HG03565 (cell line): ENCODE measurements at regions not wholly inside any gene's neighbourhood (a gene's known extent, or its start where the extent isn't known, plus 50 kb on each side); places are given as distances from the start of the nearest gene placed in this dataset.

Experiments used
- ATAC-seq: cut with Tn5 transposase; IDR thresholded peaks from one replicate; pipeline ENCODE4 v1.9.1; 2021; ENCODE audit warnings: mild to moderate bottlenecking, moderate library complexity; ENCODE audit not compliant: unreplicated experiment

DNA sequence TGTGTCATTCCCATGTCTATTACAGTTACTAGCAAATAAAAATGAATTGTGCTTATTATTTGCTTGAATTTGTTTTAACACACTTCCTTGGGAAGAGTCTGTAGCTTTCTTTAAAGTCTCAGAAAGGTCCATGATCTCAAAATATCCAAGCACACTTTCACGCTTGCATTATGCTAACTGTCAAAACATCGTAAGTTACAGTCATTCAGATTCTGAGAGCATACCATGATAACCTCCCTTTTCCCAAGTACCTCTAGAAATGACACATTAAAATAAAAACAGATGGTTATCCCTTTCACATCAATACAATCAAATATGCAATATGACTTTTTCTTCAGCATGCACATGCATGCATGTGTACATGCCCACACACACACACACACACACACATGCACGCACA is 1044.4 kb upstream of the MAP3K7 start:
- ATAC-seq: no peak

DNA sequence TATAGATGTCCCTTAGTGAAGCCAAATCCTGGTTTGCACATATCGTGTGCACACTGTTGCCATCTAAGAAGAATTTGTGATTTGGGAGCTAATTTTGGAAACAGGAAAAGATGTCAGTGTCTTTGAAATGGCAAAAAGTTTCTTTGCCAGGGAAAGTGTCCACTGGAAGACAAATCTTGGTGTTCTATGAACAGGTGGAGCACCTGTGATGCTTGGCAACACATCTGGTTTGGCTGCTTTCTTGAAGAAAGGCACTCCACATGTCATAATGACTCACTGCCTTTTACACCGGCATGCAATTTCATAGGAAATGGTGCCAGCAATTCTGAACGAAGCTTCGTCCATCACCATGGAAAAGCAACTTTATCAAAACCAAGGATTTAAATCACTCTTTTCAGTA is 1040.0 kb upstream of the MAP3K7 start:
- no peak for ATAC-seq

DNA sequence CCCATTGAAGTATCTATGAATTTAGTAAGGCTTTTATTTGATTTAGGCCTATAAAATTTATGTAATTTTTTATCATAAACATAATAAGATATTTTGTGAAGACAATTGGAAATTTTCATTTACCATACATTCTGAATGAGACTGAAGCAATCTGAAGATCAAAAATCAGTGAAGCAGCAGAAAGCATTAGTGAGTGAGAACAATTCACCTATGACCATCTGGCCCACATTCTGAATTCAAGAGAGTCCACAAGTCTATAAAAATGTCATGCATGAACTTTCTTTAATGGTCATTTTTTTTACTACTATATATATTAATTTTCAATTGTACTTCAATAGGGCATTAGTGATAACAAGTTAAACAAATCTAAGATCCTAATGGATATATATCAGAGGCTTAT is 1026.6 kb upstream of the MAP3K7 start:
- ATAC-seq: no peak

DNA sequence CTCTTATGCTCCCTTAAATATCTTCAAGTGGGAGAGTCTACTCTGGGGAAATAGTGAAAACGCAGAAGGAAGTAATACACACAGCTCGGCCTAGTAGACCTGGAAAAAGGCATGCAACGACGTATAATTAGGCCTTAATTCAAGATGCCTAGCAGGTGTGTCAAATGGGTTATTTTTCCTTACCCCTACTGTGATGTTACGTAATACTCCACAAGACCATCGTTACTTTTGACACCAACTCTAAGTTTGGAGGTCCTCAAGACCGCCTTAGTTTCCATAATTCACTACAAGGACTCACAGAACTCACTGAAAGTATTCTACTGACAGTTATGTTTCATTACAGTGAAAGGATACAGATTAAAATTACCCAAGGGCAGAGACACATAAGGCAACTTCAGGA is 1024.3 kb upstream of the MAP3K7 start:
- no peak for ATAC-seq

DNA sequence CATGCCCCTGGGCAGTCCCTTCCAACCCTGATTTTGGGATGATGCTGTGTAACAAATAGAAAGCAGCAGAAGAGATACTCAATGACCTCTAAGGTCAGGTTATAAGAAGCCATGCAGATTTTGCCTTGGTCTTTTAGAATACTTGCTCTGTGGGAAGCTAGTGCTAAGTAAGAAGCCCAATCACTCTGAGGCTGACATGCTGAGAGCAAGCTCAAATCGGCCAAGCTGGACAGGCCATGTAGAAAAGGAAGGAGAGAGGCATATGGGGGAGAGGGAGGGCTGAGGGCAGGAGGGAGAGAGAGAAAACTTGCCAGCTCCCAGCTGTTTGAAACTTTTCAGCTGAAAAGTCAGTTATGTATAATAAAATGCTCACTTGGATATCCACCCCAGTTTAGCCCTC is 1021.6 kb upstream of the MAP3K7 start:
- no peak for ATAC-seq

DNA sequence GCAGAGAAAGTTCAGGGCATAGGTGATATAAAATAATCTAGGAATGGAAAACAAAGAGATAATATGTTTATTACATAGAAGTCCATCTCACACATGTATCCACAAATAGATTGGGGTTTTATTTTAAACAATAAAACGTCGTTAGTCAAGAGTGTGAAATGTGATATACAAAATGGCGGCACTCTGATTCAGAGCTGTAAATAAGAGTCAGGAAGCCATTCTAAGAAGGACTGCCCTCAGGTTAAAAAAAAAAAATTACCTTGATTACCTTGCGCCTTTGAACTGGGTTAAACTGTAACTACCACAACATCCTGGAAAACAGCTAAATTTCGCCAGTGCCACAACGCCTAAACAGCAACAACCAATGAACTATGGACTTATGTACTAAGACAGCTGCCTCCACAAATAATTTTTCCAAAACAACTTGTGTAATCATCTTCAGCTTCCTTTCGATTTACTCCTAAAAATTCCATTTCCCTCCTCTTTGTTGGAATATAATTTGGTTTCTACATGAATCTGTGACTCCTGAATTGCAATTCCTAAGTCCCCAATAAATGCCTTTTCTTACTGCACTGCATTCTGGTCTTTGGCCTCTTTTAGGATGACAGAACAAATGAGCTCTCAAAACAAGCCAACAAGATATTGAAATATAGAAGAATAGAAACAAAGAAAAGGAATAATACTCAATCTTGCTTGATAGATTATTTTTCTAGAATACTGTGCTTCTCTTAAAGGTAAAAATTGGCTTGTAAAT is 1019.5 kb upstream of the MAP3K7 start:
- ATAC-seq: no peak

DNA sequence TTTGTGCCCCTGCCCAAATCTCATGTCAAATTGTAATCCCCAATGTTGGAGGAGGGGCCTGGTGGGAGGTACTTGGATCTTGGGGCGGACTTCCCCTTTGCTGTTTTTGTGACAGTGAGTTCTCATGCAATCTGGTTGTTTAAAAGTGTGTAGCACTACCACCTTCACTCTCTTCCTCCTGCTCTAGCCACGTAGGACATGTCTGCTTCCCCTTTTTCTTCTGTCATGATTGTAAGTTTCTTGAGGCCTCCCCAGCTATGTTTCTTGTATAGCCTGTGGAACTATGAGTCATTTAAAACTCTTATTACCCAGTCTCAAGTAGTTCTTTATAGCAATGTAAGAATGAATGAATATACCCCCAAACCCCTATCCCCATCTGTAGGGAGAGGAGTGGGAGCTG is 1013.7 kb upstream of the MAP3K7 start:
- no peak for ATAC-seq

DNA sequence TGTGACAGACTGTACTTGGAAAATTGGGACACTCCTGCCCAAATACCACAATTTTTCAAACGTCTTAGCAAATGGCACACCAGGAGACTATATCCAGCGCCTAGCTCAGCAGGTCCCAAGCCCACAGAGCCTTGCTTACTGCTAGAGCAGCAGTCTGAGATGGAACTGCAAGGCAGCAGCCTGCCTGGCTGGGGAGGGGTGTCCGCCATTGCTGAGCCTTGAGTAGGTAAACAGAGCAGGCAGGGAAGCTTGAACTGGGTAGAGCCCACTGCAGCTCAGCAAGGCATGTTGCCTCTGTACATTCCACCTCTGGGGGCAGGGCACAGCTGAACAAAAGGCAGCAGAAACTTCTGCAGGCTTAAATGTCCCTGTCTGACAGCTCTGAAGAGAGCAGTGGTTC is 1003.3 kb upstream of the MAP3K7 start:
- no peak for ATAC-seq

DNA sequence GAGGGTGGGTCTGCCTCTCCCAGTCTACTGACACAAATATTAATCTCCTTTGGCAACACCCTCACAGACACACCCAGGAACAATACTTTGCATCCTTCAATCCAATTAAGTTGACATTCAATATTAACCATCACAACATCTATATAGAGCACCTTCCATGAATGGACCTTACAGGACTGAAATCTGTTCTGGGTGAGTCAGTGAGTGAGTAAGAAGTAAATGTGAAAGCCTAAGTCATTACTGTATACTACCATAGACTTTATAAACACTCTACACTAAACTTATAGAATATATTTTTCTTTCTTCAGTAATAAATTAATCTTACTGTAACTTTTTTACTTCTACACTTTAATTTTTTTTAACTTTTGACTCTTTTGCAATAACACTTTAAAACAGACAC is 993.8 kb upstream of the MAP3K7 start:
- ATAC-seq: no peak

DNA sequence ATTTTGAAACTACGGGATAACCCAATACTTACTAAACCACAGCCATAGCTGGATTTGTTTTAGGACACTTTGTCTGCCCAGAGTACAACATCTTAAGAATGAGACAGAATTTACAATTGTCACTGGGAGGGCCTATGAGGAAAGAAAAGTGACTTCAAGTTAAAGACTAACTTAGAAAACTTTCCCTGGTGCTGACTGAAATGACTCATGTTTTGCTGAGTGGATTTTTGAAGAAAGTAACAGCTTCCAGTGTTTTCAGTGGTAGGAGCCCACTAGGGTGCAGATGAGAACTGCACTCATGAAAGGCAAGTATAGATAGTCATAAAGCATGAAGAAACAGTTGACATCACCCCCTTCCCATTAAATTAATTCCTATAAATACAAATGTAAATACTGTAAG is 988.2 kb upstream of the MAP3K7 start:
- peak; percentile 71 for ATAC-seq

DNA sequence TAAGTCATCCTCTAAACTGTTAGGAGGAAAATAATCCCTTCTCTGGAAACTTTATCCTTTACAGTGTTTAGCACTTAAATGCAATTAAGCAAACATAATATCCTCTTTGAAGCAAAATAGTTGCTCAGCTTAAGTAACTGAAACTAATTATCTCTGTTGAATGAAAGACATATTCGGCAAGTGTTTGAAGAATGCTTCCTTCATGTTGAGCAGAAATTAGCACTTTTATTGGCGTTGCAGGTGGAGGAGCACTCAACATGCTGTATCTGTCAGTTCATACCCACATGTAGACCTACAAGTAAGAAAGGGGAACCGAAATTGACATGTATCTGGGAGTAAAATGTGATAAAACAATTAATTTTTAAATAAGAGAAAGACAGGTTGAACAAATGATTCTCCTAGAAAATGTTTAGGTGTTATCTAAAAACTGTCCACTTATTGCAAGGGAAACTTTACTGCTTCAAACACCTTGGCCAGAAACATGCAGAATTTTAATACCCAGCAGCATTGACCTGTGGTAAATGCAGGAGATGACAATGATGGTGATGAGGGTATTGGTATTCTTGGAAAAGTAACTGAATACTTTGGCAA is 987.0 kb upstream of the MAP3K7 start:
- ATAC-seq: no peak

DNA sequence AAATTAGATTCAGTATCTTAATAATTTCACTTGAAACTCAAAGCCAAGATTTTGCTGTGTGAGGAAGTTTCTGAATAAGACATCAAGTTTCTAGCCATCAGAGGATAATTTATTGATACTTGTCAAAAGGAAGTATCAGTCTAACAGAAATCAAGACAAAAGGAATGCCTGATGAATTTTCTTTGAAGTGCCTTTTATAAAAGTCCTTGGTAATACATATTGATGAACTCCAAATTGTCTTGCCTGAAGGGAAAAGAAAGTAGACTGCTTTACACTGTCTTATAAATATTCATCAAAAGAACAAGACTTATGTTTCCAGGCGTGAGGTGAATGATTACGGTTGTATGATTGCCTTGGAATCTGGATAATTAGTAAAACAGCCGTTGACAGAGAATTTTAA is 986.0 kb upstream of the MAP3K7 start:
- ATAC-seq: no peak

DNA sequence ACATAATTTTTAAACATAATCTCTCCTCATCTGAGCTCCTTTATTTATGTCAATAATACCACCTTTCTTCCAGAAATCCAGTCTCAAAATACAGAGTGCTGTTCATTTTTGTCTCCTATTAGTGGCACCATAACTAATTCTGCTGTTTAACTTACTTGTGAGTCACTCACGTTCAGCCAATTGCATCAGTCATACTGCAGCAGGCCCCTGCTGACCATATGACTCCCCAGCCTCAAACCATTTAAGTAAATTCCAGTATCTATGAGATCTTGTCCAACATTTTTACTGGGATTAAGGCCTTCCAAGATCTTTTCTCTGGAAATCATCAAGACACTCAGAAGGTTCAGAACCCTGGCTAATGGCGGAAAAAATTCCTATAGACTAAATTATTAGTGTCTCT is 982.2 kb upstream of the MAP3K7 start:
- no peak for ATAC-seq

DNA sequence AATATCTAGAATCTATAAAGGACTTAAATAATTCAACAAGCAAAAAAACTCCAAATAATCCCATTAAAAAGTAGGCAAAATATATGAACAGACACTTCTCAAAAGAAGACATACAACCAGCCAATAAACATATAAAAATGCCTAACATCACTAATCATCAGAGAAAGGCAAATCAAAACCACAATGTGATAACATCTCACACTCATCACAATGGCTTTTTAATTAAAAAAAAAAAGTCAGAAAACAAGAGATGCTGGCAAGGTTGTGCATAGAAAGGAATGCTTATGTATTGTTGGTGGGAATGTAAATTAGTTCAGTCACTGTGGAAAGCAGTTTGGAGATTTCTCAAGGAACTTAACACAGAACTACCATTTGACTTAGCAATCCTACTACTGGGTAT is 979.6 kb upstream of the MAP3K7 start:
- ATAC-seq: no peak

DNA sequence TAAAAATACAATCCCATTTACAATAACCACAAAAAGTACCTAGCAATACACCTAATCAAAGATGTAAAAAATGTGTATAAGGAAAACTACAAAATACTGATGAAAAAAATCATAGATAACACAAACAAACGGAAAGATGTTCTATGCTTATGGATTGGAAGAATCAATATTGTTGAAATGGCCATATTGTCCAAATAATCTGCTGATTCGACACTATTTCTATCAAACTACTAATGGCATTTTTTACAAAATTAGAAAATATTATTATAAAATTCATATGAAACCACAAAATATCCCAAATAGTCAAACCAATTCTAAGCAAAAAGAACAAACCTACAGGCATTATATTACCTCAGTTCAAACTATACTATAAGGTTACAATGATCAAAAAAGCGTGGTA is 978.3 kb upstream of the MAP3K7 start:
- ATAC-seq: no peak

DNA sequence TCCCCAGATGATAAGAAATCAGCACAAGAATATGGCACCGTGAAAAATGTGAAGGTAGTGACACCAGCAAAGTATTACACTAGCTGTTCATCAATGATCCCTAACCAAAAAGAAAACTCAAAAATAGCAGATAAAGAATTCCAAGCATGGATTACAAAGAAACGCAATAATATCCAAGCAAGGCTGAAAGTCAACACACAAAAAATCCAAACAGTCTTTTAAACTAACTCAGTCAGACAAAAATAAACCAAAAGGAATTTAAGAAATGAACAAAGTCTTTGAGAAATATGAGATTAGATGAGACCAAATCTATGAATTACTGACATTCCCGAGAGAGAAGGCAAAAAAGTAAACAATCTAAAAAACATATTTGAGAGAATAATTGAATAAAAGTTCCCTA is 976.1 kb upstream of the MAP3K7 start:
- no peak for ATAC-seq

DNA sequence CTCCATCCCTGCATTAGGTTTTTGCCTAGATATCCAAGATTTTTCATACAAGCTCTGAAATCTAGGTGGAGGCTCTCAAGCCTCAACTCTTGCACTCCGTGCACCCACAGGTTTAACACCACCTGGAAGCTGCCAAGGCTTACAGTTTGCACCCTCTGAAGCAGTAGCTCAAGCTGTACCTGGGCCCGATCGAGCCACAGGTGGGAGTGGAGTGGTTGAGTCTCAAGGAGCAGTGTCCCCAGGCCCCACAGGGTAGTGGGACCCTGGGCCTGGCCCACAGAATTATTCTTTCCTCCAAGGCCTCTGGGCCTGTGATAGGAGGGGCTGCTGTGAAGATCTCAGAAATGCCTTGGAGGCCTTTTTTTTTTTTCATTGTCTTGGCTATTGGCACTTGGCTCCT is 973.5 kb upstream of the MAP3K7 start:
- ATAC-seq: no peak

DNA sequence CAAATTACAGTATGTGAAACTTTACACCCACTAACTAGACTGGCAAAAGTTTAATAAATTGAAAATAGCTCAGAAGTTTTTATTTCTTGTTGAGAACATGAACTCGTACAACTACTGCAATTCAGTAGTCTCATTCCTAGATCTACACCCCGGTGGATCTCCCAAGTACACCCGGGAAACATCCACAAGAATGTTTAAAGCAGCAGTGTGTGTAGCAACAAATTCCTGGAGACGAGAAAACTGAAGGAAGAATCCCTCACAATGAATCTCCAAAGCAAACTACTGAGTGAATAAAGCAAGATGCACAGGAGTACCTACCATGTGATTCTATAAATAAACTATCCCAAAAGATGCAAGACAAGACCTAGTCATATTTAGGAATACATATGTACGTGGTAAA is 954.0 kb upstream of the MAP3K7 start:
- no peak for ATAC-seq

DNA sequence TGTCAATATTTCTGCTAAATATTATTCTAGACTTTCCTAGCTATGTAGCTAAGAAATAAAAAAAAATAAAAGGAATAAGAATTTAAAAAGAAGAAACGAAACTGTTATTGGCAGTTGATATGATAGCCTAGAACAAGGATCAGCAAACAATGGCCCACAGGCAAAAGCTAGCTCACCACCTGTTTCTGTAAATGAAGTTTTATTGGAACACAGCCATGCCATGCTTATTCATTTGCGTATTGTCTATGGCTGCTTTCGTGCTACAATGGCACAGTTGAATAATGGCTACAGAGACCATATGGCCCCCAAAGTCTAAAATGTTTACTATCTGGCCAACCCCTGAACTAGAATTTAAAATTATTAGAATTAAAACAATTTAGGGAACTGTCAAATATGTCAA is 952.6 kb upstream of the MAP3K7 start:
- ATAC-seq: no peak

DNA sequence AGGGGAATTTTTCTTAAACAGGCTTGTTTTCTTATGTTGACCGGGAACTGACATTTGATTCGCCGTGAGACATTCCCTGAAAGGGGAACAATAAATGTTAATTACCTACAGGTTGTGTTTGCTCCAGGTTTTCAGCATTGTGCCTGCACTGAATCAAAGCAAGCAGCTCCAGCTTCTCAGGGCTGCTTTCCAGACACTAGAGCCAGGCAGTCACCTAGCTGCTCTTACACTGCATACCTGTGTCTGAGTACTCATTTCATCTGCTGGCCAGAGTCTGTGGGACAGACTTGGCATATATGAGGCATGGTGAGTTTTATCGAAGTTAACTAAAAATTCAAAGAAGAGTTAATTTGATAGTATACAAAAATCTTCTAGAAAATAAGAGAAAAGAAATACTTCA is 951.8 kb upstream of the MAP3K7 start:
- no peak for ATAC-seq

DNA sequence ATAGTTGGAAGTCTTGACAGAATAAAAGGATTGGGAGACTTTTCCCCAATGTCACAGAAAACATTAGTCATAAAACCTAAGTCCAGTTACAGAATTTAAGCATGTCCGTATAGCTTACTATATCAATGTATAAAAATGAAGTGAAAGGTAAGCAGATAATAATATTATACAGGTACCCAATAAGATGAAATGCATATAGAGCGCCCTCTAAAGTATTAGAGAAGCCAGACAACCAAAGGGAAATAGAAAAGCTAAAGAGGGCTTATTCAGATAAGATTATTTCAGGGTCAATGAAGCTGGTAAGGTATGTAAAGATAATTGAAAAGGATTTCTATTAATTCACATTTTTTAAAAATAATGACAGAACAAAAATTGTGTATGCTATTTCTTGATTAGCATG is 947.7 kb upstream of the MAP3K7 start:
- ATAC-seq: no peak

DNA sequence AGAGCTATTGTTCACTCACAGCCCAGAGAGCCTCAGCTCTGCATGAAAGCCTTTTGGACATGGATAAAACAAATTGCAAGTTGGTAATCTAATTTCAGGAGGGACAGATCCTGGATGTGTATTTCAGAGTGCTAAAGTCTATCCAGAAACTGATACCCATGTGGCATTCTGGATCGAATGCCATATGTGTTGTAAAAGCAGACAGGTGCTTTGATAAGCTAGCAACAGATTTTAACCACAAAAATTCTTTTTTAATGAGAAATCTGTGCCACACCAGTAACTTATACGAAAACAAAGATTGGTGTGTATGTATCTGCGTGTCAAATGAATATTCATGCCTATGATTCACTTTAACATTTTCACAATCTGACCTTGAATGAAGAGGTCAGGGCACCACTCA is 936.6 kb upstream of the MAP3K7 start:
- ATAC-seq: no peak

DNA sequence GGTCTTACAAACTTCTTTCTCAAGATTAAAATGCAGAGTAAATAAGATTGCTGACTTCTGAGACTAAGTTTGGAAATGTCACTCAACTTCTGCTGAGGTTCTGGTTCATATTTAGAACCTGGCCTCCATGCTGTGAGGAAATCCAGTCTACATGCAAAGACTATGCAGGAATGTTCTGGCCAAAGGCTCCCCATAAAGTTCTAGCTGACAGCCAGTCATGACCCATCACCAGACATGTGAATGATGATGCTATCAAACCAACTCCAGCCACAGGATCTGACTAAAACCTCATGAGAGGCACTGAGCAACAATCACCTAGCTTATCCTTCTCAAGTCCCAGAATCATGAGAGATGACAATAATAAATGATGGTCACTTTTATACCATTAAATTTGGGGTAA is 935.1 kb upstream of the MAP3K7 start:
- ATAC-seq: no peak
